Tibial artery (tissue), 4 donors: ENCODE measurements at regions not wholly inside any gene's neighbourhood (a gene's known extent, or its start where the extent isn't known, plus 50 kb on each side); places are given as distances from the start of the nearest gene placed in this dataset.

Experiments used
- DNase-seq, 2 donors: peaks; one replicate each; pipeline ENCODE4 v3.0.0-alpha.2; 2019
- H3K27ac ChIP-seq, 2 donors: fragments of 200-600 bp; sonication (generic) in 1 of 2; 1 replicate in 1 of 2; 2 replicates in 1 of 2; pipeline ENCODE4 v1.5.1; 2018 to 2019; ENCODE audit warnings: mild to moderate bottlenecking in 1 of 2
- H3K27me3 ChIP-seq, 2 donors: fragments of 200-600 bp; sonication (generic) in 1 of 2; one replicate each; pipeline versions ENCODE4 v1.5.1 to v1.6.0; 2016 to 2019
- H3K36me3 ChIP-seq, 3 donors: fragments of 200-600 bp; sonication (generic) in 2 of 3; one replicate each; pipeline ENCODE4 v1.5.1; 2016 to 2019; ENCODE audit warnings: mild to moderate bottlenecking in 2 of 3
- H3K4me1 ChIP-seq, 4 donors: fragments of 200-600 bp; sonication (generic) in 2 of 4; 1 replicate in 3 of 4; 2 replicates in 1 of 4; pipeline ENCODE4 v1.5.1; 2016 to 2019
- H3K4me3 ChIP-seq, 2 donors: fragments of 200-600 bp; sonication (generic) in 1 of 2; 1 replicate in 1 of 2; 2 replicates in 1 of 2; pipeline ENCODE4 v1.5.1; 2018 to 2019; ENCODE audit warnings: mild to moderate bottlenecking in 2 of 2
- H3K9me3 ChIP-seq, 3 donors: fragments of 200-600 bp; sonication (generic) in 1 of 3; one replicate each; pipeline ENCODE4 v1.5.1; 2016 to 2019
- CTCF ChIP-seq, 2 experiments: fragments of 200-600 bp in 1 of 2; fragments of 450-650 bp in 1 of 2; IDR thresholded peaks; one replicate each; pipeline ENCODE4 v1.5.1; 2017 to 2019; ENCODE audit warnings: antibody characterized with exemption in 2 of 2, mild to moderate bottlenecking in 1 of 2, moderate library complexity in 1 of 2
- intact Hi-C: fragments of 100-400 bp; cut with DNase I; formaldehyde crosslinking; loops from one replicate; pipeline ENCODE4 v1.15.0; 2023; ENCODE audit warnings: low total_unique reads

DNA sequence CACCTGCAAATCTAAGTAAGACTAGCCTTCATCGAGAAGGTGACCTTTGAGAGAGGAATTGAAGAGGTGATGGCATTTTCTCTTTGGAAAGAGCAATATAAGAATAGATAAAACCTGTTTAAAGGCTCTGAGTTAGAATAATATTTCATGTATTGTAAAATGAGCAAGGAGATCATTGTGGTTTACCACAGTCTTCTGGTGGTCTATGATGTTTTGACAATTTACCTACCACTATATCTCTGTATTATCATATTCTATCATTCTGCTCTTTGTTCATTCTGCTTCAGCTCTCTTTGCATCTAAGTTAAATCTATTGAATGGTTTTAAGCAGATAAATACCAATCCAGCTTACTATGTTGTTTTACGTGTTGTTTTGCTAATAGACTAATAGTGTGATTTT is 982.3 kb downstream of the SI start:
- H3K4me1 ChIP-seq: no peaks in the 10 kb centered on the region
- intact Hi-C loops: no loop called here
- DNase-seq: no peak

GRCh38 chr3:164095279-164095678 is 983.0 kb downstream of the SI start:
- intact Hi-C loops: no loop called here
- H3K36me3 ChIP-seq: no peaks in the 10 kb centered on the region
- no peak overlapping the region for H3K27ac ChIP-seq
- no peak for TF ChIP-seq CTCF (IDR thresholded peaks at IDR 0.05)
- no peak overlapping the region for H3K4me3 ChIP-seq
- no peaks in the 10 kb centered on the region for H3K4me1 ChIP-seq
- DNase-seq: no peak
- no peaks in the 10 kb centered on the region for H3K27me3 ChIP-seq
- H3K9me3 ChIP-seq: no peaks in the 10 kb centered on the region

More for the DNA sequence above, 982.3 kb downstream of the SI start:
- no peaks in the 10 kb centered on the region for H3K27me3 ChIP-seq
- no peak overlapping the region for H3K4me3 ChIP-seq
- H3K9me3 ChIP-seq: no peaks in the 10 kb centered on the region
- no peaks in the 10 kb centered on the region for H3K36me3 ChIP-seq
- no peak for TF ChIP-seq CTCF (IDR thresholded peaks at IDR 0.05)
- no peak overlapping the region for H3K27ac ChIP-seq

DNA sequence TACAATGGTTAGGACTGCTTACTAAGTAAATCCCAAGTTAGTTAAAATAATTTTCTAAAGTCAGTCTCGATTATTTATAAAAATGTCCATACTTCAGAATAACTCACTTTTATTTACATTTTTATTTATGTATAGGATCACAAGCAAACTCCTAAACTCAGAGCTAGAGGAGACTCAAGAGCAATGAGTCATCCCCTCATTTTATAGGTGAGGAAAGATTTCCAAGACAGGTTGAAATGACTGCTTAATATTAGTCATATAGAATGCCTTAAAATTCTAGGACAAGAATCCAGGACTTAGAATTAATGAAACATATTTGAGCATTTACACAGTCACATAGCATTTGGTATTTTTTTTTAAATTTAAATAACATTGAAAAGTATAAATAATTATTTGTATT is 983.8 kb downstream of the SI start:
- Histone ChIP-seq H3K9me3 (no peaks in the 10 kb centered on the region), H3K4me3 (no peak overlapping the region), H3K27ac (no peak overlapping the region), H3K4me1 (no peaks in the 10 kb centered on the region), H3K27me3 (no peaks in the 10 kb centered on the region), H3K36me3 (no peaks in the 10 kb centered on the region)
- no peak for DNase-seq
- TF ChIP-seq CTCF (IDR thresholded peaks at IDR 0.05): no peak
- intact Hi-C loops: no loop called here

DNA sequence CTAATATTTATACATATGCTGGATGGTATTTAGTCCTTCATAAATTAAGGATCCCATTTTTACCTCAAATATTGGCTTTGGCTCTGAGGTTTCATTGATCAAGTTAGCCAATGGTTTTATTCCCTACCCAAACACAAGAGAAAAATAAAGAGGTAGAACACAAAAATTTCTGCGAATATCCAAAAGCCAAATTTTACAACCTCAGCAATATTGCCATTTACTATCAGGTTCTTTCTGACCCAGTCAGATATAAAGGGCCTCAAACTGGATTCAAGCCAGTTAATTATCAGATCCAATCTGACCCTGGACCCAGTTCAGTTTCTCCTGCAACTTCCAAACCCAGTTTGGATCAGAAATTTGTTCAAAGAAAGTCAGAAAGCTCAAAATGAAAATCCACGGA is 998.1 kb downstream of the SI start:
- Histone ChIP-seq H3K36me3 (no peaks in the 10 kb centered on the region), H3K27ac (no peak overlapping the region), H3K4me3 (no peak overlapping the region), H3K27me3 (no peaks in the 10 kb centered on the region), H3K9me3 (no peaks in the 10 kb centered on the region), H3K4me1 (no peaks in the 10 kb centered on the region)
- TF ChIP-seq CTCF (IDR thresholded peaks at IDR 0.05): no peak
- intact Hi-C loops: no loop called here
- DNase-seq: no peak

DNA sequence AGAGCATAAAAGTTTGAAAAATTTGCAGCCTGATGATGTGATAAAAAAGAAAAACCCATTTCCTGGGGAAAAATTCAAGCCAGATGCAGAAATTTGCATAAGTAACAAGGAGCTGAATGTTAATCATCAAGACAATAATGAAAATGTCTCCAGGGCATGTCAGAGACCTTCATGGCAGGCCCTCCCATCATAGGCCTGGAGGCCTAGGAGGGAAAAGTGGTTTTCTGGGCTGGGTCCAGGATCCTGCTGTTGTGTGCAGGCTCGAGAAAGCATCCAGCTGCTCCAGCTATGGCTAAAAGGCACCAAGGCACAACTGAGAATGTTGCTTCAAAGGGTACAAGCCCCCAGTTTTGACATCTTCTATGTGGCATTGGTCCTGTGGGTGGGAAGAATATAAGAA is 1014.0 kb downstream of the SI start:
- intact Hi-C loops: no loop called here
- no peaks in the 10 kb centered on the region for H3K36me3 ChIP-seq
- H3K4me3 ChIP-seq: no peak overlapping the region
- no peak overlapping the region for H3K27ac ChIP-seq
- no peaks in the 10 kb centered on the region for H3K9me3 ChIP-seq
- DNase-seq: no peak
- TF ChIP-seq CTCF (IDR thresholded peaks at IDR 0.05): no peak
- H3K27me3 ChIP-seq: no peaks in the 10 kb centered on the region
- H3K4me1 ChIP-seq: no peaks in the 10 kb centered on the region

DNA sequence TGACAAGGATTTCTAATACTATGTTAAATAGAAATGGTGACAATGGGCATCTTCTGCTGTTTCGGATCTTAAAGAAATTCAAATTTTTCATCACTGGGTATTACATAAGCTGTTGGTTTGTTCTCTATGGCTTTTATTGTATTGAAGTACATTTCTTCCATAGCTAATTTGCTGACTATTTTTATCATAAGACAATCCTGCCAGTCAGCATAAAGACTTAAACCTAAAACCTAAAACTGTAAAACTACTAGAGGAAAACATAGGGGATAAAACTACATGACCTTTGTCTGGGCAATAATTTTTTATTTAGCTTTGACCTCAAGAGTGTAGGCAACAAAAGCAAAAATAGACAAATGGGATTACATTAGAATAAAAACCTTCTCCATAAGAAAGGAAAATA is 1017.4 kb downstream of the SI start:
- no peaks in the 10 kb centered on the region for H3K27me3 ChIP-seq
- intact Hi-C loops: no loop called here
- TF ChIP-seq CTCF (IDR thresholded peaks at IDR 0.05): no peak
- no peak overlapping the region for H3K27ac ChIP-seq
- no peaks in the 10 kb centered on the region for H3K36me3 ChIP-seq
- no peaks in the 10 kb centered on the region for H3K4me1 ChIP-seq
- DNase-seq: no peak
- no peak overlapping the region for H3K4me3 ChIP-seq
- H3K9me3 ChIP-seq: no peaks in the 10 kb centered on the region
